Activated T-cell treated with anti-CD3 and anti-CD28 coated beads for 24 hours (primary cell): ENCODE measurements at regions not wholly inside any gene's neighbourhood (a gene's known extent, or its start where the extent isn't known, plus 50 kb on each side); places are given as distances from the start of the nearest gene placed in this dataset.

Experiments
- DNase-seq: peaks from one replicate; pipeline ENCODE4 v3.0.0-alpha.2; 2020; ENCODE audit warnings: low read depth

DNA sequence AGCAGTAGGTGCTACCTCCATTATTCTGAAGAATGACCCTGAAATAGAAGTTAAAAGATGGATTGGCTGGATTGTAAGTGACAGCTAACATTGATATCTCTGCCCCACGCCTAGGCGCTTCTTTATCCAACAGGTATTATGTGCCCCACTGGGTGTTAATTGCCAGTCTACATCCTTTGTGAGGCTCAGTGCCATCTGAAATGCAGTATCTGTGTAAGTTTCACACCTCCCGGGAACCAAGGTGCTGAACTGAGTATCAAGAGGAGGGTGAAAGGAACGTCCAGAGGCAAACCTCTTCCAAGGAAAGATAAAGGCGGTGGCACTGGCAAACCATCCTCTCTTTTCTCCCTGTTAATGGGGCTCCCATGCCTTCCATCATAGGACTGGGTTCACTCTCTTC, 181.1 kb upstream of the UBL3 start:
- DNase-seq, result no peak

DNA sequence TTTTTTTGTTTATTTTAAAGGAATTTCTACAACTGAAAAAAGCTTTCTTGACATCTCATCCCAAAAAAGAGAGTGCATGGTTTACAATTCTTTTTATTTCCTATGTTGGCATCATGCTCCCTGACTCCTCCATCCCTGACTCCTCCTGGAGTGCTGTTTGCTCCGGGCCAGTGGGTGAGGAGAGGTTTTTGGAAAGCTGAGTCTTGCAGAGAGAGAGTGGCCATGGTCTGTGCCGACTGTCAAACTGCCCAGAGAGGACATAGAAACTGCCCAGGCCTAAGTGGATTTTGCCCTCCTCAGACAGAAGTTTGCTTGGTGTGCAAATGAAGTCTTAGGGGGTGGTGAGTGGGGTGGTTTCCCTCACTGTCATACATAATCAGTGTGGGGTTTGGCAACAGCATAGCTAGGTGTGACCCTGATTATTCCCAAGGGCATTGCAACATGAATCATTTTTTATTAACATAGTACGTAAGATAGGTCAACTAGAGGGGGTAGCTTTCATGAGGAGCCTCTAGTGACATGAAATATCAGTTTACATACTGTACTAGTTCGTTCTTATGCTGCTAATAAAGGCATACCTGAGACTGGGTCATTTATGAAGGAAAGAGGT, 179.8 kb upstream of the UBL3 start:
- DNase-seq, result no peak

DNA sequence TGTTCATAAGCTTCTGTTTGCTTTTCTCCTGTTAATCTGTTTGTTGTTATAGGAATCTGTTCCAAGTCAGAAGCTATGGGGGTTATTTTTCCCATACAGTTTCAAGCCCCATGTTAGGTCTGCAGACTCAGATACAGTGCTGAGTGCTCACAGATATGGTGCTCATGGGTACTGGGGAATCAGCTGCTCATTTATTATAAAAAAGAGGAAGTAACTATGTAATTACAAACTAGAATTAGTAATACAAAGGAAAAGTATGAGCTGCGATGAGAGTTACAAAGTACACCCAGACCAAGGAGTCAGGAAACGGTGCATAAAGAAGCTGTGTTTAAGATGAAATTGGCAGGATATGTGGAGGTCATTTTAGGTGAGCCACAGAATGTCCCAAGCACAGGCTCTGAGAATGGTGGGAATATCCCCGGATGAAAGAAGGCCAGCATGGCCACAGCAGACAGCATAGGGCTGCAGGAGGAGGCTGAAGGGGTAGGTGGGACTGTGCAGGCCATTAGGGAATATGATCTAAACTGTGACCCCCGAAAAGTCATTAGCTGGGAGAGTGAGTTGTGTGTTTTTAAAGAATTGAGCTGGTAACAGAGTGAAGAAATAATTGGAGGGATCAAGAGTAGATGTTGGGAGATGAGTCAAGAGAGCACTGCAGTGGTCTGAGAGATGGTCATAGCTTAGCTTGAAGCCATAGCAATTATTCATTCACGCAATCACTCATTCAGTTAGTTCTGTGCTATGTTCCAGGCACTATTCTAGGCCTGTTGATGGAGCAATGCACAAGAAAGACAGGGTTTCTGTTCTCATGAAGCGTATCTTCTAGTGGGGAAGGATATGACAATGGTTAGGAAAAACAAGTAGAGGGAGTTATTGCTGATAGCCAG, 177.4 kb upstream of the UBL3 start:
- no peak for DNase-seq

- DNase-seq, result no peak
Observed at GRCh38 chr13:30026909-30027308, 176.5 kb upstream of the UBL3 start.

- DNase-seq, result no peak
Observed at GRCh38 chr13:30026093-30026492, 175.7 kb upstream of the UBL3 start.

DNA sequence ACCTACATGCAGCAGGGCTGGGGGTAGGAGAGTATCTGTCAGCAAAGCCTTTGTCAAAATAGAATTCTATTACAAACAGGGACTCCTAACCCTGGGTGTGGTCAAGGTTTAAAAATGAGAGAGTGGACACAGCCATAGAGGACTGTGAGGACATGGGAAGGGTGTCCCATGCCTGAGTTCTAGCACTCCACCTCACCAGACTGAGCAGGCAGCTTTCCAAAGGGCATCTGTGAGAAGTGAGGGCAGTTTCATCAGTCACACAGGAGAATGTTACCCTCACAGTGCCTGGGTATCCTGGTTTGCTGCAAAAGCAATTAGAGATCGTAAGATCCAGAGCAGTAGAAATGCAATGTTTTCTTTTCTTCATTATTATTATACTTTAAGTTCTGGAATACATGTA, 174.9 kb upstream of the UBL3 start:
- DNase-seq, result no peak

- DNase-seq, result no peak
Observed at GRCh38 chr13:30024125-30024865, 173.9 kb upstream of the UBL3 start.

DNA sequence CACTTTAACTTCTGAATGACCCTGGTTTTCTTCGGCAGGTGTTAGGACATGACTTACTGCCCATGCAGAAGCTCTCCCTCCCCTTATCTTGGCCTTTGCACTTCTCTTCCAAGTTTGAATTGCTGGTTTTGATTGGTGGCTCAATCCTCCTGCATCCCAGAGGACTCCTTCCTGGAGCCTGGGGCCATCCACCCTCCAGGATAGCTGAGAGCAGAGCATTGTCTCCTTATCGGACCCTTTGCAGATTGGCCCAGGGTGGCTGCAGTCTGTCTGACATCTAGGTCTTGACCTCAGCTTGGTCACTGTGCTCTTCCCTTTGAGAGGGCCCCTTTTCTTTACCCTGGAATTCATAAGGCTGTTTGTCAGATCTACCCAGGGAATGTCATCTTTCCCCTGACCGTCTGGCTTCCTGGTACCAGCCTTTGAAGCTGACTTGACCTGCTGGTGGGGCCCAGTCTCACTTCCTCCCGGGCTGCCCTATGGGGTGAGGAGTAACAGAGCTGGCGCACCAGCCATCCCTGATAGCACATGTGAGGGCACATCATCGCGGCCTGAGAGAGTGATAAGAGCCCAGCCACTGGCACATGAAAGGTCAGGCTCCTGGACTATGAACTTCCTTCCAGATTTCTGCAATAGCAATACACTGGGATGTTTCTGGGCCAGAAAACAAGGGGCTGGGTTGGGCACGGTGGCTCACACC, 172.9 kb upstream of the UBL3 start:
- DNase-seq, result no peak

DNA sequence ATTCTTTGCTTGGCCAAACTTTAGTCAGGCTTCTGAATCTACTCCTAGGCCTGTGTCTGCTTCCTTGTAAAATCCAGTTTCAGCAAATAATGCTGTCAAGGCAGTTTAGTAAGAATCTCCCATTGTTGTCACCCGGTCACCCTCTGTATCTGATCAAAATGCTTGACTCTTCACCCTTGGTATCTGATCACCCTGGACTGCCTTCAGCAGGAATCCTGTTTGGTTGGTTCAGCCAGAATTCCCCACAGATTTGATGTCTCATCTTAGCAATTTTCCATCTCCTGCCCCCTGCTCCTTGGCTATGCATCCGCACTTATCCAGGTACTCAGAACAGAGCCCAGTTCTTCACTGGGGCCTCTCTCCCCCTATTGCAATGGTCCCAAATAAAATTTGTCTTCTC, 172.4 kb upstream of the UBL3 start:
- DNase-seq, result no peak

DNA sequence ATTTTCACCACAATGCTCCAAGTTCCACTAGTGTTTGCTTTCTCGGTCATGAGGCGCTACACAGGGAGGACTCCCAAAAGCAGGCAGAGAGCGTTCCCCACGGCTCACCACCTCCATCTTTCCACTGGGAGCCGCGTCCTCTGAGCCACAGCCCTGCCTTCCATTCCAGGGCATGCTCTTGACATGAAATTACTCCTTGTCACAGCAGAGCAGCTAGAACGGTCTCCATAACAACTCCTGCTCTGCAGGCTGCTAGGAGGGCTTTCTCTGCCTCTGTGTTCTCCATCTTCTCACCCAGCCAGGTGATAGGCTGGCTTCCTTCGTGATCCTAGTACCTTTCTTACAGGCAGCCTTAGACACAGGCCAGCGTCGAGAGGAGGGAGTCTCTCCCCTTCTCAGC, 171.8 kb upstream of the UBL3 start:
- DNase-seq, result no peak

GRCh38 chr13:30021611-30022010, 171.2 kb upstream of the UBL3 start:
- DNase-seq, result no peak

- DNase-seq, result no peak
Observed at GRCh38 chr13:30020726-30021312, 170.4 kb upstream of the UBL3 start.

DNA sequence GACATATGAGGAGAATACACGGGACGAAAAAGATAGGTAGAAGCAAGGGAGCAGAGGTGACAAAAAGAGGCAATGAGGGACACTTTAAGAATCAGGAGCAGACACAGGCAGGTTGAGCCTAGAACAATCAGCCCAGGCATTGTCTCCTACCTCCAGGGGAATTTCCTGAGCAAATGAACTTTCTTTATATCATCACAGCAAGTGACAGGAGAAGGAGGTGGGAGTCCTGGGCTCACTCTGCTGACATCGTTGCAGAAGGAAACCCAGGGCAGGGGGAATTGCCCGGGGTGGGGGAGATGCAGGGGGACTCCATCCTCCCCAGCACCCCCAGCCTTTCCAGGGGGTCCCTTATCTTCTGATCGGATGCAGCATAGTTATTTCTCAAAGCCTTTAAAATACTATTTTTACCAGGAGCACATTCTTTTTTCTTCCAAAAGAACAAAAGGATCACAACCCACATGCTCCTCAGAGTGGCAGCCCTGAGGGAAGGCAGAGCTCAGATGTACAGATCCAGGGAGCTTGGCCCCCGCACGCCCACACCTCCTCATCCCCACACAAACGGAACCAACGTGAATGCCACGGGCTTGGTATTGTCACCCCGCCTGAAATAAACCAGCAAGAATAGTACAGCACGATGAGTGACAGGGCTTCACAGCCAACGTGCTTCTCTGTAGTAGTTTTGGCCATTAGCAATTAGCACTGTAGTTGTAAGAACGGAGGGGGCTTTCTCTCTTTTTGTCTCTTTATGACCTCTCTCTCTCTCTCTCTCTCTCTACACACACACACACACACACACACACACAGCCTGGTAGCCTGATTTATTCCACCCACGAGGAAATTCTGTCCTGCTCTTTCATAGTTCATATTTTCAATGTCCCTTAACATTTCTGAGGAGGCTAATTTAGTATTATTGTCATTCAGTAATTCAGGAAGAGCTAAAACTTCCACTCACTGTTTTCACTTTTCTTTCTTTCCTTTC, 169.5 kb upstream of the UBL3 start:
- DNase-seq, result no peak

GRCh38 chr13:30017880-30018279, 167.5 kb upstream of the UBL3 start:
- DNase-seq, result no peak

DNA sequence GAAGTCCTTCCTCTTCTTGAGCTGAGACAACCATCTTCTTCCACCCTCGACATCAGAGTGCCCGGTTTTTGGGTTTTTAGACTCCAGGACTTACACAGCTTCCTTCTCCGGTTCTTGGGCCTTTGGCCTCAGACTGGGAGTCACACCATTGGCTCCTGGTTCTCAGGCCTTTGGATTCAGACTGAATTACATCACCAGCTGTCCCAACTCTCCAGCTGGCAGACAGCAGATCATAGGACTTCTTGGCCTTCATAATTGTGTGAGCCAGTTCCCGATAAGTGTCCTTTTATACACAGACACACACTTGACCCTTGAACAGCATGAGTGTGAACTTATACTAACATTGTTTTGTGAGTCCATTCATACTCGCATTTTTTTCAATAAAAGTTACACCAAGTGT, 166.0 kb upstream of the UBL3 start:
- no peak for DNase-seq

DNA sequence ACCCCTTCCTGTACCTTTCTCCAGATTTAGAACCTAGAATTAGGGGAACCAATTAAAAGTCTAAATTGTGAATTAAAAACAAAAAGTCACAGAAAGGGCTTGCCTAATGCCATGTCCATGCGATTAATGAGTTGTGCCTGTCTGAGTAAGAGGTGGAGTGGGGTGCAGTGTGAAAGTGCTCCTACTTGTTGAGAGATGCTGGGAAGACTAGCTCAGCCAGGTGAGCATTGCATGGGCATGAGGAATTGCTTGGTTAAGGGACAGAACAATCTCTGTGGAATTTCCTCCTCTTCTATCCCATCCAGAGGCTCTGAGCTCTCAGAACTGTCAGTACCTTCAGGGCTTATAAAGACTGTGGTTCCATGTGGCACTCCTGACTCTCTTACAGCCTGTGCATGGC, 159.0 kb upstream of the UBL3 start:
- no peak for DNase-seq

DNA sequence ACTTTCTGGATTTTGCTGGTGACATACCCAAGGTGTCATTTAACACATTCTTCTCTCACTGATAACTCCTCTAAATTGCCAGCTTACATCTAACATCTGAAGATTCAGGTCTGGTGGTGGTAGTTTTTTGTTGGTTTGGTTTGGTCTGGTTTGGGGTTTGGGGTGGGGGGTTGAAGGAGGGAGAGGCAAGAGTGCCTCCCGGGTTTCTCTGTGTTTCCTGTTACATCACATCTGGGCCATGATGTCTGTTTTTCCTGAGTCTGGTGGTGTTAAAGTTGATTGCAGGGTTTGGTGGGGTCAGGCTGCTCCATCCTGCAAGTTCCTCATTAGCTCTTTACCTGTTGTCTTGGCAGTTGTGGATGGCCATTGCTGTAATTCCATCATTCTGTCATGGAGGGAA, 155.8 kb upstream of the UBL3 start:
- DNase-seq, result no peak

GRCh38 chr13:30004204-30004603, 153.8 kb upstream of the UBL3 start:
- DNase-seq, result no peak

GRCh38 chr13:30002577-30002976, 152.2 kb upstream of the UBL3 start:
- DNase-seq, result no peak

DNA sequence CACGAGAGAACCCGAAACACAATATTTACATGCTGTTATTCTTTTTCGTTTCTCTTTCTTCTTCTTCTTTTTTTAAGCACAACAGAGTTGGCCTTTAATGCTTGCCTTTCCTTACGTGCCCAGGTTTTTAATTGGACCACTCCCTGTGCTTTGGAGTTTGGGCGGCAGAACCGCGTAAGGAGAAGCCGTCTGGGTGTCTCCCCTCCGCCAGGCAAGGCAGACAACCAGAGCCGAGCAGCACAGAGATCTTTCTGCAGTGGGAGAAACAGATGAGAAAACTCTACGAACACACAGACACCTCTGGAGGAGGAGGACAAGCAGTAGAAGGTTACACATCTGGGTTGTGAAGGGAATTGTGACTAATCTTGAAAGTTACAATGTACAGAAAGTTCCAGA, 150.0 kb upstream of the UBL3 start:
- DNase-seq, result no peak
